CD4-positive, alpha-beta T cell treated with Interferon alpha-2 for 1 hour (primary cell): ENCODE measurements at regions not wholly inside any gene's neighbourhood (a gene's known extent, or its start where the extent isn't known, plus 50 kb on each side); places are given as distances from the start of the nearest gene placed in this dataset.
"Not testable (repeated sequence)": the region's sequence is repeated elsewhere in the genome, so short reads cannot be mapped to it uniquely, and the experiment has no call there.

ENCODE experiments used
- DNase-seq, 2 donors: peaks; one replicate each; pipeline ENCODE4 v3.0.0-alpha.2; 2020 to 2022

GRCh38 chr5:122602700-122603099 lies 172.2 kb upstream of the SNX2 start:
- no peak for DNase-seq

GRCh38 chr5:122605236-122605635 lies 169.6 kb upstream of the SNX2 start:
- DNase-seq, result no peak

GRCh38 chr5:122607818-122608217 lies 167.1 kb upstream of the SNX2 start:
- no peak for DNase-seq

GRCh38 chr5:122608222-122608621 lies 166.7 kb upstream of the SNX2 start:
- no peak for DNase-seq

GRCh38 chr5:122611406-122611805 lies 163.5 kb upstream of the SNX2 start:
- DNase-seq, result no peak

GRCh38 chr5:122612901-122613300 lies 162.0 kb upstream of the SNX2 start:
- no peak for DNase-seq

GRCh38 chr5:122615146-122615545 lies 159.7 kb upstream of the SNX2 start:
- DNase-seq, result no peak

- no peak for DNase-seq
These were observed 159.0 kb upstream of the SNX2 start for GRCh38 chr5:122615832-122616231.

- DNase-seq, result not testable (repeated sequence)
These were observed 156.8 kb upstream of the SNX2 start for GRCh38 chr5:122618046-122618445.

GRCh38 chr5:122620768-122621167 lies 154.1 kb upstream of the SNX2 start:
- DNase-seq, result not testable (repeated sequence)

- DNase-seq, result not testable (repeated sequence)
These were observed 146.2 kb upstream of the SNX2 start for GRCh38 chr5:122628714-122629113.

GRCh38 chr5:122629121-122629677 lies 145.7 kb upstream of the SNX2 start:
- no peak for DNase-seq

- no peak for DNase-seq
These were observed 136.3 kb upstream of the SNX2 start for GRCh38 chr5:122638581-122638980.

- DNase-seq, result no peak
These were observed 135.8 kb upstream of the SNX2 start for GRCh38 chr5:122639033-122639432.

- no peak for DNase-seq
These were observed 135.0 kb upstream of the SNX2 start for GRCh38 chr5:122639864-122640263.

GRCh38 chr5:122649080-122649479 lies 125.8 kb upstream of the SNX2 start:
- no peak for DNase-seq

GRCh38 chr5:122653087-122654017 lies 121.5 kb upstream of the SNX2 start:
- DNase-seq, result no peak

GRCh38 chr5:122656160-122656559 lies 118.7 kb upstream of the SNX2 start:
- no peak for DNase-seq

GRCh38 chr5:122656577-122656976 lies 118.3 kb upstream of the SNX2 start:
- no peak for DNase-seq

GRCh38 chr5:122661496-122662180 lies 113.2 kb upstream of the SNX2 start:
- no peak for DNase-seq

GRCh38 chr5:122665051-122665450 lies 109.8 kb upstream of the SNX2 start:
- no peak for DNase-seq

GRCh38 chr5:122668552-122668951 lies 106.3 kb upstream of the SNX2 start:
- DNase-seq, result no peak

GRCh38 chr5:122669709-122670108 lies 105.2 kb upstream of the SNX2 start:
- not testable (repeated sequence) for DNase-seq

- no peak for DNase-seq
These were observed 101.5 kb upstream of the SNX2 start for GRCh38 chr5:122673343-122673742.
